Neural progenitor cell (in vitro differentiated cells): ENCODE measurements at regions not wholly inside any gene's neighbourhood (a gene's known extent, or its start where the extent isn't known, plus 50 kb on each side); places are given as distances from the start of the nearest gene placed in this dataset.
"Not testable (repeated sequence)": the region's sequence is repeated elsewhere in the genome, so short reads cannot be mapped to it uniquely, and the experiment has no call there.

Experiments used
- DNase-seq: peaks from one replicate; pipeline ENCODE4 v3.0.0-alpha.2; 2016; ENCODE audit warnings: low spot score
- H2AFZ ChIP-seq: fragments of 200-600 bp; sonication (generic); replicated peaks from 2 replicates; pipeline ENCODE4 v1.6.1; 2016; ENCODE audit warnings: antibody characterized with exemption
- H3F3A ChIP-seq: fragments of 200-600 bp; sonication (generic); 2 replicates; pipeline ENCODE4 v1.6.1; 2016; ENCODE audit warnings: antibody characterized with exemption, low read depth
- H3K27ac ChIP-seq: fragments of 200-600 bp; sonication (generic); 2 replicates; pipeline ENCODE4 v1.5.1; 2016; ENCODE audit warnings: mild to moderate bottlenecking
- H3K27me3 ChIP-seq: fragments of 200-600 bp; sonication (generic); 2 replicates; pipeline ENCODE4 v1.6.1; 2016; ENCODE audit warnings: mild to moderate bottlenecking, moderate library complexity
- H3K36me3 ChIP-seq: fragments of 200-600 bp; sonication (generic); 2 replicates; pipeline ENCODE4 v1.5.1; 2016
- H3K4me1 ChIP-seq: fragments of 200-600 bp; sonication (generic); 2 replicates; pipeline ENCODE4 v1.6.1; 2016; ENCODE audit warnings: mixed run types
- H3K4me2 ChIP-seq: fragments of 200-600 bp; sonication (generic); 2 replicates; pipeline ENCODE4 v1.6.1; 2016
- H3K4me3 ChIP-seq: fragments of 200-600 bp; sonication (generic); 2 replicates; pipeline ENCODE4 v1.5.1; 2016
- H3K79me2 ChIP-seq: fragments of 200-600 bp; sonication (generic); 2 replicates; pipeline ENCODE4 v1.6.1; 2016; ENCODE audit warnings: low read depth
- H3K9ac ChIP-seq: fragments of 200-600 bp; sonication (generic); 2 replicates; pipeline ENCODE4 v1.6.1; 2016
- H3K9me3 ChIP-seq: fragments of 200-600 bp; sonication (generic); 2 replicates; pipeline ENCODE4 v1.5.1; 2016; ENCODE audit warnings: low read depth
- H4K20me1 ChIP-seq: fragments of 200-600 bp; sonication (generic); 2 replicates; pipeline ENCODE4 v1.6.1; 2016; ENCODE audit warnings: low read depth
- H3K27ac Mint-ChIP-seq: 3 replicates; pipeline ENCODE4 v1.8.0; 2021; ENCODE audit warnings: mixed read lengths
- H3K27me3 Mint-ChIP-seq: 2 replicates; pipeline ENCODE4 v1.8.0; 2022; ENCODE audit warnings: low read depth, mild to moderate bottlenecking, inconsistent platforms, moderate library complexity, mixed read lengths; ENCODE audit not compliant: insufficient read depth
- H3K36me3 Mint-ChIP-seq: 3 replicates; pipeline ENCODE4 v1.8.0; 2021; ENCODE audit warnings: mixed read lengths
- H3K4me1 Mint-ChIP-seq: 3 replicates; pipeline ENCODE4 v1.8.0; 2021; ENCODE audit warnings: mixed read lengths
- H3K4me3 Mint-ChIP-seq: 3 replicates; pipeline ENCODE4 v1.8.0; 2021; ENCODE audit warnings: mild to moderate bottlenecking, moderate library complexity, mixed read lengths
- H3K9me3 Mint-ChIP-seq: 3 replicates; pipeline ENCODE4 v1.8.0; 2020; ENCODE audit warnings: mixed read lengths
- CTCF ChIP-seq: fragments of 200-600 bp; sonication (generic); IDR thresholded peaks from 2 replicates; pipeline ENCODE4 v1.5.1; 2017; ENCODE audit warnings: antibody characterized with exemption, mild to moderate bottlenecking
- EZH2 ChIP-seq: fragments of 200-600 bp; sonication (generic); IDR thresholded peaks from 2 replicates; pipeline ENCODE4 v1.6.1; 2017; ENCODE audit warnings: antibody characterized with exemption, mild to moderate bottlenecking, moderate library complexity
- EZH2phosphoT487 ChIP-seq: fragments of 200-600 bp; sonication (generic); IDR thresholded peaks from 2 replicates; pipeline ENCODE4 v1.6.1; 2017; ENCODE audit warnings: antibody characterized with exemption

GRCh38 chr2:107742460-107743027, 84.1 kb upstream of the RGPD4 start:
- Histone ChIP-seq H3K36me3 (no peaks in the 10 kb centered on the region), H2AFZ (no peak overlapping the region), H3K27me3 (no peaks in the 10 kb centered on the region), H3K4me3 (no peak overlapping the region), H3K27ac (no peak overlapping the region), H3K9ac (no peak overlapping the region), H3K4me1 (no peaks in the 10 kb centered on the region), H3F3A (no peaks in the 10 kb centered on the region), H3K9me3 (no peaks in the 10 kb centered on the region), H3K4me2 (no peak overlapping the region), H3K79me2 (no peaks in the 10 kb centered on the region), H4K20me1 (no peaks in the 10 kb centered on the region)
- TF ChIP-seq EZH2phosphoT487 (no peak), EZH2 (no peak), CTCF (no peak)
- Mint-ChIP-seq H3K36me3 (no peaks in the 10 kb centered on the region), H3K27me3 (peaks cover 7% of the 10 kb centered on the region), H3K27ac (no peak overlapping the region), H3K4me3 (no peak overlapping the region), H3K9me3 (no peaks in the 10 kb centered on the region), H3K4me1 (peaks cover 3% of the 10 kb centered on the region)
- DNase-seq = no peak

GRCh38 chr2:107743274-107743673, 83.4 kb upstream of the RGPD4 start:
- TF ChIP-seq CTCF = no peak
- TF ChIP-seq EZH2 = no peak
- no peak for TF ChIP-seq EZH2phosphoT487
- peaks cover 3% of the 10 kb centered on the region for H3K4me1 Mint-ChIP-seq
- Histone ChIP-seq H3K27ac (no peak overlapping the region), H4K20me1 (no peaks in the 10 kb centered on the region), H3K4me3 (no peak overlapping the region), H3K27me3 (no peaks in the 10 kb centered on the region), H3K4me2 (no peak overlapping the region), H3K9me3 (no peaks in the 10 kb centered on the region), H3F3A (no peaks in the 10 kb centered on the region), H3K79me2 (no peaks in the 10 kb centered on the region), H3K9ac (no peak overlapping the region), H2AFZ (peak overlapping the region; percentile 3), H3K36me3 (no peaks in the 10 kb centered on the region), H3K4me1 (no peaks in the 10 kb centered on the region)
- H3K27ac Mint-ChIP-seq = no peak overlapping the region
- no peaks in the 10 kb centered on the region for H3K36me3 Mint-ChIP-seq
- peaks cover 7% of the 10 kb centered on the region for H3K27me3 Mint-ChIP-seq
- DNase-seq = no peak
- peaks cover 2% of the 10 kb centered on the region for H3K9me3 Mint-ChIP-seq
- H3K4me3 Mint-ChIP-seq = no peak overlapping the region

GRCh38 chr2:107745100-107745499, 81.6 kb upstream of the RGPD4 start:
- Histone ChIP-seq H3K9me3 (no peaks in the 10 kb centered on the region), H3K9ac (no peak overlapping the region), H3K27ac (no peak overlapping the region), H3K4me3 (no peak overlapping the region), H3F3A (no peaks in the 10 kb centered on the region), H3K4me1 (no peaks in the 10 kb centered on the region), H3K79me2 (no peaks in the 10 kb centered on the region), H3K36me3 (no peaks in the 10 kb centered on the region), H3K27me3 (no peaks in the 10 kb centered on the region), H2AFZ (no peak overlapping the region), H4K20me1 (no peaks in the 10 kb centered on the region), H3K4me2 (no peak overlapping the region)
- Mint-ChIP-seq H3K27me3 (peaks cover 7% of the 10 kb centered on the region), H3K4me1 (peaks cover 3% of the 10 kb centered on the region), H3K9me3 (peaks cover 2% of the 10 kb centered on the region), H3K36me3 (no peaks in the 10 kb centered on the region), H3K27ac (no peak overlapping the region), H3K4me3 (no peak overlapping the region)
- TF ChIP-seq EZH2 (no peak), CTCF (no peak), EZH2phosphoT487 (no peak)
- no peak for DNase-seq

- not testable (repeated sequence) for H3K27ac ChIP-seq, H3K9me3 ChIP-seq, H4K20me1 ChIP-seq, H3F3A ChIP-seq, H3K79me2 ChIP-seq, H3K9ac ChIP-seq, H3K4me1 Mint-ChIP-seq, H3K27me3 ChIP-seq, H3K36me3 Mint-ChIP-seq, DNase-seq, H3K4me2 ChIP-seq, H3K4me1 ChIP-seq, H3K27ac Mint-ChIP-seq, H3K36me3 ChIP-seq, H3K27me3 Mint-ChIP-seq, H3K9me3 Mint-ChIP-seq, H3K4me3 Mint-ChIP-seq, H3K4me3 ChIP-seq, H2AFZ ChIP-seq
Observed at GRCh38 chr2:107746552-107747198, 80.0 kb upstream of the RGPD4 start.

- H3K4me1 ChIP-seq, H3F3A ChIP-seq, H2AFZ ChIP-seq, H3K4me3 Mint-ChIP-seq, H3K9me3 ChIP-seq, H3K9me3 Mint-ChIP-seq, H3K4me1 Mint-ChIP-seq, H3K9ac ChIP-seq, H3K36me3 ChIP-seq, DNase-seq, H3K27ac ChIP-seq, H3K79me2 ChIP-seq, H3K4me2 ChIP-seq, H3K27me3 ChIP-seq, H3K36me3 Mint-ChIP-seq, H3K27ac Mint-ChIP-seq, H3K27me3 Mint-ChIP-seq, H4K20me1 ChIP-seq, H3K4me3 ChIP-seq: not testable (repeated sequence)
Observed at GRCh38 chr2:107747199-107747963, 79.3 kb upstream of the RGPD4 start.
